ENCODE measurements at regions not wholly inside any gene's neighbourhood (a gene's known extent, or its start where the extent isn't known, plus 50 kb on each side); places are given as distances from the start of the nearest gene placed in this dataset.

GRCh38 chr2:180660881-180661685 lies 319.3 kb upstream of the UBE2E3 start:
- TF ChIP-seq ZNF792 (tag by site-specific recombination; IDR thresholded peaks at IDR 0.05): no peak
- TF ChIP-seq ZNF19 (tag by site-specific recombination; IDR thresholded peaks at IDR 0.05; ENCODE audit: low read depth): no peak
- H3K27ac ChIP-seq (ENCODE audit: extremely low read depth, low read depth, low read length): no peak overlapping the region
- POLR2A ChIA-PET: no interaction called here
- H3K4me3 ChIP-seq (ENCODE audit: low read depth, low read length): no peak overlapping the region
- no peaks in the 10 kb centered on the region for H3K4me1 ChIP-seq (ENCODE audit: control insufficient read depth, insufficient read depth, low read length)
- H3K9me3 ChIP-seq (ENCODE audit: control insufficient read depth, insufficient read depth, low read depth, low read length): no peaks in the 10 kb centered on the region
- H3K36me3 ChIP-seq (ENCODE audit: control insufficient read depth in 2 of 2, insufficient read depth in 1 of 2, low read length in 2 of 2): no peaks in the 10 kb centered on the region
- CTCF ChIA-PET: no interaction called here

GRCh38 chr2:180660207-180660606 lies 320.2 kb upstream of the UBE2E3 start:
- H3K27ac ChIP-seq (ENCODE audit: extremely low read depth, low read depth, low read length): no peak overlapping the region
- no peaks in the 10 kb centered on the region for H3K36me3 ChIP-seq (ENCODE audit: control insufficient read depth in 2 of 2, insufficient read depth in 1 of 2, low read length in 2 of 2)
- H3K4me1 ChIP-seq (ENCODE audit: control insufficient read depth, insufficient read depth, low read length): no peaks in the 10 kb centered on the region
- CTCF ChIA-PET: no interaction called here
- TF ChIP-seq ZNF664 (tag by site-specific recombination; IDR thresholded peaks at IDR 0.05): no peak
- TF ChIP-seq TRIM28 (IDR thresholded peaks at IDR 0.05; ENCODE audit: borderline replicate concordance, low read length): 0 out of 2 replicates have a peak, but pooled peaks have one; percentile 29
- no peak overlapping the region for H3K4me3 ChIP-seq (ENCODE audit: low read depth, low read length)
- no peaks in the 10 kb centered on the region for H3K9me3 ChIP-seq (ENCODE audit: control insufficient read depth, insufficient read depth, low read depth, low read length)
- POLR2A ChIA-PET: no interaction called here

GRCh38 chr2:180657054-180657453 lies 323.4 kb upstream of the UBE2E3 start:
- H3K27ac ChIP-seq (ENCODE audit: extremely low read depth, low read depth, low read length): no peak overlapping the region
- H3K4me3 ChIP-seq (ENCODE audit: low read depth, low read length): no peak overlapping the region
- CTCF ChIA-PET: interaction anchor here (0.6 kb wide), 1 partner anchor 51 kb away, joined by 3 read pairs; no protein-coding TSS in a partner anchor
- TF ChIP-seq ZNF211 (tag by site-specific recombination; IDR thresholded peaks at IDR 0.05; ENCODE audit: low read depth) (no peak), ZNF311 (tag by site-specific recombination; IDR thresholded peaks at IDR 0.05; ENCODE audit: borderline replicate concordance) (no peak), ZNF426 (tag by site-specific recombination; IDR thresholded peaks at IDR 0.05) (no peak), ZBTB26 (tag by site-specific recombination; optimal IDR thresholded peaks at IDR 0.05) (no peak), ZNF529 (tag by site-specific recombination; IDR thresholded peaks at IDR 0.05; ENCODE audit: insufficient replicate concordance) (no peak), ZNF707 (tag by site-specific recombination; IDR thresholded peaks at IDR 0.05) (no peak), MZF1 (tag by site-specific recombination; IDR thresholded peaks at IDR 0.05; ENCODE audit: borderline replicate concordance) (peak; percentile 61; the same call in 1 of the 2 replicates), ZNF600 (tag by site-specific recombination; IDR thresholded peaks at IDR 0.05) (no peak), ZIC2 (tag by site-specific recombination; IDR thresholded peaks at IDR 0.05) (no peak)
- POLR2A ChIA-PET: no interaction called here
- no peaks in the 10 kb centered on the region for H3K36me3 ChIP-seq (ENCODE audit: control insufficient read depth in 2 of 2, insufficient read depth in 1 of 2, low read length in 2 of 2)
- no peaks in the 10 kb centered on the region for H3K4me1 ChIP-seq (ENCODE audit: control insufficient read depth, insufficient read depth, low read length)
- no peaks in the 10 kb centered on the region for H3K9me3 ChIP-seq (ENCODE audit: control insufficient read depth, insufficient read depth, low read depth, low read length)

- TF ChIP-seq ZNF341 (tag by site-specific recombination; IDR thresholded peaks at IDR 0.05; ENCODE audit: low read depth) (no peak), ZSCAN4 (tag by site-specific recombination; IDR thresholded peaks at IDR 0.05) (no peak), ZNF114 (tag by site-specific recombination; IDR thresholded peaks at IDR 0.05) (no peak), ZNF274 (IDR thresholded peaks at IDR 0.05; ENCODE audit: low read length) (no peak), ZNF274 (tag by site-specific recombination; IDR thresholded peaks at IDR 0.05; ENCODE audit: borderline replicate concordance) (no peak), OSR2 (tag by site-specific recombination; IDR thresholded peaks at IDR 0.05) (peak; percentile 45), EGR2 (tag by site-specific recombination; IDR thresholded peaks at IDR 0.05; ENCODE audit: low read depth) (no peak), ZNF155 (tag by site-specific recombination; IDR thresholded peaks at IDR 0.05) (no peak), ZNF366 (tag by site-specific recombination; conservative IDR thresholded peaks at IDR 0.05) (0 out of 2 replicates have a peak, but pooled peaks have one; percentile 16), ZEB2 (tag by site-specific recombination; IDR thresholded peaks at IDR 0.05) (no peak), ZNF24 (tag by site-specific recombination; IDR thresholded peaks at IDR 0.05) (0 out of 2 replicates have a peak, but pooled peaks have one; percentile 21), KLF7 (tag by site-specific recombination; IDR thresholded peaks at IDR 0.05; ENCODE audit: borderline replicate concordance) (no peak), ZSCAN23 (tag by site-specific recombination; IDR thresholded peaks at IDR 0.05) (no peak), ZNF184 (tag by site-specific recombination; IDR thresholded peaks at IDR 0.05) (peak; percentile 74)
- H3K4me3 ChIP-seq (ENCODE audit: low read depth, low read length): no peak overlapping the region
- ChIA-PET CTCF (interaction anchor here (0.6 to 0.8 kb wide), 2 partner anchors 17 to 52 kb away, joined by 3 to 4 read pairs; no protein-coding TSS in a partner anchor), POLR2A (no interaction called here)
- H3K36me3 ChIP-seq (ENCODE audit: control insufficient read depth in 2 of 2, insufficient read depth in 1 of 2, low read length in 2 of 2): no peaks in the 10 kb centered on the region
- H3K4me1 ChIP-seq (ENCODE audit: control insufficient read depth, insufficient read depth, low read length): no peaks in the 10 kb centered on the region
- H3K9me3 ChIP-seq (ENCODE audit: control insufficient read depth, insufficient read depth, low read depth, low read length): no peaks in the 10 kb centered on the region
- no peak overlapping the region for H3K27ac ChIP-seq (ENCODE audit: extremely low read depth, low read depth, low read length)
Measured at GRCh38 chr2:180656455-180656847, 324.0 kb upstream of the UBE2E3 start.
